ENCODE measurements at regions not wholly inside any gene's neighbourhood (a gene's known extent, or its start where the extent isn't known, plus 50 kb on each side); places are given as distances from the start of the nearest gene placed in this dataset.

GRCh38 chrX:39903937-39904336 lies 193.8 kb downstream of the BCOR start:
- TF ChIP-seq POLR2A (IDR thresholded peaks at IDR 0.05) (no peak), CTCF (IDR thresholded peaks at IDR 0.05) (no peak), POLR2AphosphoS5 (IDR thresholded peaks at IDR 0.05) (no peak), EP300 (IDR thresholded peaks at IDR 0.05; ENCODE audit: low read depth) (no peak)

All from transverse colon (tissue), 4 donors.